H9 (cell line): ENCODE measurements at regions not wholly inside any gene's neighbourhood (a gene's known extent, or its start where the extent isn't known, plus 50 kb on each side); places are given as distances from the start of the nearest gene placed in this dataset.

Source experiments
- DNase-seq: peaks from one replicate; pipeline ENCODE4 v3.0.0-alpha.2; 2017
- H2AFZ ChIP-seq: one replicate; pipeline ENCODE4 v1.6.1; 2013; ENCODE audit warnings: mild to moderate bottlenecking, low read length, control low read depth, moderate library complexity
- H2AK5ac ChIP-seq: 2 replicates; pipeline ENCODE4 v1.6.1; 2013; ENCODE audit warnings: low read length, control low read depth, mixed read lengths; ENCODE audit not compliant: insufficient read length
- H2BK120ac ChIP-seq: one replicate; pipeline ENCODE4 v1.6.1; 2013; ENCODE audit warnings: low read depth, mild to moderate bottlenecking, low read length, control low read depth, inconsistent platforms; ENCODE audit not compliant: poor library complexity, severe bottlenecking
- H2BK12ac ChIP-seq: 2 replicates; pipeline ENCODE4 v1.6.1; 2013; ENCODE audit warnings: low read length, control low read depth, mixed read lengths, low read depth; ENCODE audit not compliant: insufficient read length
- H2BK15ac ChIP-seq: 2 replicates; pipeline ENCODE4 v1.6.1; 2013; ENCODE audit warnings: low read depth, low read length, control low read depth
- H2BK20ac ChIP-seq: one replicate; pipeline ENCODE4 v1.6.1; 2013; ENCODE audit warnings: low read depth, mild to moderate bottlenecking, low read length, control low read depth, inconsistent platforms; ENCODE audit not compliant: poor library complexity, severe bottlenecking
- H2BK5ac ChIP-seq: 2 replicates; pipeline ENCODE4 v1.6.1; 2013; ENCODE audit warnings: low read length, control low read depth, mixed read lengths; ENCODE audit not compliant: insufficient read length
- H3K14ac ChIP-seq: 2 replicates; pipeline ENCODE4 v1.6.1; 2013; ENCODE audit warnings: low read length, control low read depth; ENCODE audit not compliant: insufficient read depth
- H3K18ac ChIP-seq: 2 replicates; pipeline ENCODE4 v1.6.1; 2013; ENCODE audit warnings: low read depth, mild to moderate bottlenecking, mixed read lengths, low read length, control low read depth; ENCODE audit not compliant: insufficient read length
- H3K23ac ChIP-seq: 2 replicates; pipeline ENCODE4 v1.6.1; 2013; ENCODE audit warnings: low read length, control low read depth, mixed read lengths, low read depth; ENCODE audit not compliant: insufficient read length
- H3K23me2 ChIP-seq: 2 replicates; pipeline ENCODE4 v1.6.1; 2013; ENCODE audit warnings: low read depth, mild to moderate bottlenecking, mixed read lengths, low read length, control low read depth; ENCODE audit not compliant: insufficient read length, poor library complexity, severe bottlenecking
- H3K27ac ChIP-seq: 2 replicates; pipeline ENCODE4 v1.5.1; 2013; ENCODE audit warnings: low read length, control low read depth, mixed read lengths, low read depth; ENCODE audit not compliant: insufficient read length
- H3K27me3 ChIP-seq: 2 replicates; pipeline ENCODE4 v1.6.1; 2013; ENCODE audit warnings: low read length, control low read depth, inconsistent platforms; ENCODE audit not compliant: insufficient read depth
- H3K4ac ChIP-seq: 2 replicates; pipeline ENCODE4 v1.6.1; 2013; ENCODE audit warnings: low read depth, mild to moderate bottlenecking, control low read depth, inconsistent platforms, low read length, moderate library complexity
- H3K4me1 ChIP-seq: 2 replicates; pipeline ENCODE4 v1.6.1; 2013; ENCODE audit warnings: low read length, control low read depth, inconsistent platforms; ENCODE audit not compliant: insufficient read depth
- H3K4me2 ChIP-seq: 2 replicates; pipeline ENCODE4 v1.6.1; 2013; ENCODE audit warnings: low read length, control low read depth, mixed read lengths; ENCODE audit not compliant: insufficient read length, insufficient read depth
- H3K56ac ChIP-seq: 2 replicates; pipeline ENCODE4 v1.6.1; 2013; ENCODE audit warnings: low read depth, mild to moderate bottlenecking, mixed read lengths, low read length, control low read depth; ENCODE audit not compliant: insufficient read length
- H3K79me1 ChIP-seq: 2 replicates; pipeline ENCODE4 v1.6.1; 2013; ENCODE audit warnings: low read depth, mild to moderate bottlenecking, moderate library complexity, low read length, control low read depth, inconsistent platforms; ENCODE audit not compliant: insufficient read depth, poor library complexity, severe bottlenecking
- H3K79me2 ChIP-seq: 2 replicates; pipeline ENCODE4 v1.6.1; 2013; ENCODE audit warnings: low read length, control low read depth, inconsistent platforms; ENCODE audit not compliant: insufficient read depth
- H3K9ac ChIP-seq: 2 replicates; pipeline ENCODE4 v1.6.1; 2013; ENCODE audit warnings: low read length, control low read depth, mixed read lengths; ENCODE audit not compliant: insufficient read length; ENCODE audit errors: extremely low read depth
- H3K9me3 ChIP-seq: one replicate; pipeline ENCODE4 v1.6.1; 2013; ENCODE audit warnings: low read depth, low read length, inconsistent platforms; ENCODE audit not compliant: control insufficient read depth
- H3T11ph ChIP-seq: one replicate; pipeline ENCODE4 v1.6.1; 2013; ENCODE audit warnings: mild to moderate bottlenecking, low read length, control low read depth, inconsistent platforms
- H4K20me1 ChIP-seq: one replicate; pipeline ENCODE4 v1.6.1; 2013; ENCODE audit not compliant: control insufficient read depth, insufficient read length, insufficient read depth
- H4K5ac ChIP-seq: 2 replicates; pipeline ENCODE4 v1.6.1; 2013; ENCODE audit warnings: low read depth, mild to moderate bottlenecking, mixed read lengths, low read length, control low read depth; ENCODE audit not compliant: insufficient read length
- H4K8ac ChIP-seq: replicated peaks from 2 replicates; pipeline ENCODE4 v1.6.1; 2013; ENCODE audit warnings: low read length, control low read depth, mixed read lengths, low read depth; ENCODE audit not compliant: insufficient read length
- H4K91ac ChIP-seq: 2 replicates; pipeline ENCODE4 v1.6.1; 2013; ENCODE audit warnings: low read depth, mild to moderate bottlenecking, moderate library complexity, mixed read lengths, low read length, control low read depth; ENCODE audit not compliant: insufficient read length
- H3K27ac Mint-ChIP-seq, 3 experiments: 2 replicates in 2 of 3; 3 replicates in 1 of 3; pipeline ENCODE4 v1.8.0; 2020 to 2021; ENCODE audit warnings: mixed read lengths in 3 of 3, mild to moderate bottlenecking in 1 of 3, moderate library complexity in 1 of 3
- H3K27me3 Mint-ChIP-seq: 2 replicates; pipeline ENCODE4 v1.8.0; 2021; ENCODE audit warnings: low read depth, mild to moderate bottlenecking, moderate library complexity, mixed read lengths
- H3K36me3 Mint-ChIP-seq, 3 experiments: 2 replicates in 2 of 3; 3 replicates in 1 of 3; pipeline ENCODE4 v1.8.0; 2020 to 2021; ENCODE audit warnings: low read depth in 3 of 3, mixed read lengths in 3 of 3; ENCODE audit not compliant: insufficient read depth in 1 of 3
- H3K4me1 Mint-ChIP-seq, 2 experiments: 2 replicates each; pipeline ENCODE4 v1.8.0; 2020; ENCODE audit warnings: mixed read lengths in 2 of 2
- H3K4me3 Mint-ChIP-seq, 2 experiments: 2 replicates in 1 of 2; 3 replicates in 1 of 2; pipeline ENCODE4 v1.8.0; 2020 to 2021; ENCODE audit warnings: mild to moderate bottlenecking in 2 of 2, mixed read lengths in 2 of 2, moderate library complexity in 1 of 2
- H3K9me3 Mint-ChIP-seq, 2 experiments: 2 replicates in 1 of 2; 3 replicates in 1 of 2; pipeline ENCODE4 v1.8.0; 2020; ENCODE audit warnings: mild to moderate bottlenecking in 2 of 2, mixed read lengths in 2 of 2, moderate library complexity in 1 of 2
- WGBS: extraction: QIAGEN DNeasy Blood & Tissue Kit; methylation state at CpG from one replicate; pipeline ENCODE4 v1.1.7; 2013; ENCODE audit warnings: missing lambda C conversion rate, low lambda C conversion rate, mixed read lengths; ENCODE audit not compliant: insufficient read length; ENCODE audit errors: extremely low coverage; 5-methylcytosine and 5-hydroxymethylcytosine counted together
- TF ChIP-seq, protein P1 (sequence below): fragments of 200-600 bp; sonication (generic); conservative IDR thresholded peaks from 3 replicates; pipeline ENCODE4 v1.8.0; 2021; ENCODE audit warnings: antibody characterized with exemption, mild to moderate bottlenecking

DNA sequence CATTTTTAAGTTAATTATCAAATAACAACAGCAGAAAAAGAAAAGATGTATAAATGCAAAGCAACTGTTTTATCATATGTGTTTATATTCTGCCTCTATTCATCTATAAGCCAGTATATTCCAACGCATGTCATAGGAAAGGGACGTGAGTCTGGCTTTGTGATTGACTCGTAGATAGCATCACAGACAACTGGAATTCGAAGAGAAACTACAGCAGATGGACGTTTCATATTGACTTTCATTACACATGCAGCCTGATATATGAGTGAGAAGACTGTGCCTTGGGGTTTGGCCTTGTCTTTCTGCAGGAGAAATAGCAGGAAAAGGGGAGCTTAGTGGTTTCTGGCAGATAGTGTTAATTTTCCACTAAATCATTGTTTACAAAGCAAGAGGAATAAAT lies 1111.9 kb downstream of the MAT2B start:
- H3T11ph ChIP-seq, result no peak overlapping the region
- H3K79me2 ChIP-seq, result no peaks in the 10 kb centered on the region
- H3K18ac ChIP-seq, result no peak overlapping the region
- no peak overlapping the region for H4K8ac ChIP-seq
- WGBS, result no CpG with 5 or more reads among the region's 5 CpGs
- no peaks in the 10 kb centered on the region for H3K23me2 ChIP-seq
- no peak overlapping the region for H3K56ac ChIP-seq
- H3K27me3 ChIP-seq, result no peaks in the 10 kb centered on the region
- Mint-ChIP-seq H3K27ac (peak overlapping the region in 2 of 3 experiments; percentile 10 to 17; a peak in 1 of 7 replicates), H3K36me3 (no peaks in the 10 kb centered on the region; a peak in 1 of 7 replicates), H3K27me3 (no peaks in the 10 kb centered on the region), H3K9me3 (no peaks in the 10 kb centered on the region), H3K4me1 (peaks cover 6 to 8% of the 10 kb centered on the region in 2 experiments), H3K4me3 (no peak overlapping the region)
- no peak overlapping the region for H3K9ac ChIP-seq
- no peak overlapping the region for H2AK5ac ChIP-seq
- H3K4me1 ChIP-seq, result no peaks in the 10 kb centered on the region; the same call in 1 of the 2 replicates
- H3K79me1 ChIP-seq, result no peaks in the 10 kb centered on the region
- H2BK5ac ChIP-seq, result no peak overlapping the region
- H3K23ac ChIP-seq, result no peak overlapping the region
- H3K27ac ChIP-seq, result no peak overlapping the region
- DNase-seq, result no peak
- TF ChIP-seq, protein P1, sequence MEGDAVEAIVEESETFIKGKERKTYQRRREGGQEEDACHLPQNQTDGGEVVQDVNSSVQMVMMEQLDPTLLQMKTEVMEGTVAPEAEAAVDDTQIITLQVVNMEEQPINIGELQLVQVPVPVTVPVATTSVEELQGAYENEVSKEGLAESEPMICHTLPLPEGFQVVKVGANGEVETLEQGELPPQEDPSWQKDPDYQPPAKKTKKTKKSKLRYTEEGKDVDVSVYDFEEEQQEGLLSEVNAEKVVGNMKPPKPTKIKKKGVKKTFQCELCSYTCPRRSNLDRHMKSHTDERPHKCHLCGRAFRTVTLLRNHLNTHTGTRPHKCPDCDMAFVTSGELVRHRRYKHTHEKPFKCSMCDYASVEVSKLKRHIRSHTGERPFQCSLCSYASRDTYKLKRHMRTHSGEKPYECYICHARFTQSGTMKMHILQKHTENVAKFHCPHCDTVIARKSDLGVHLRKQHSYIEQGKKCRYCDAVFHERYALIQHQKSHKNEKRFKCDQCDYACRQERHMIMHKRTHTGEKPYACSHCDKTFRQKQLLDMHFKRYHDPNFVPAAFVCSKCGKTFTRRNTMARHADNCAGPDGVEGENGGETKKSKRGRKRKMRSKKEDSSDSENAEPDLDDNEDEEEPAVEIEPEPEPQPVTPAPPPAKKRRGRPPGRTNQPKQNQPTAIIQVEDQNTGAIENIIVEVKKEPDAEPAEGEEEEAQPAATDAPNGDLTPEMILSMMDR, result no peak
- H2AFZ ChIP-seq, result no peak overlapping the region
- H4K5ac ChIP-seq, result no peak overlapping the region
- H2BK20ac ChIP-seq, result no peak overlapping the region
- H2BK12ac ChIP-seq, result no peak overlapping the region
- H3K4ac ChIP-seq, result no peak overlapping the region
- no peak overlapping the region for H2BK15ac ChIP-seq
- no peak overlapping the region for H4K91ac ChIP-seq
- no peaks in the 10 kb centered on the region for H3K9me3 ChIP-seq
- no peaks in the 10 kb centered on the region for H4K20me1 ChIP-seq
- no peak overlapping the region for H3K14ac ChIP-seq
- no peak overlapping the region for H3K4me2 ChIP-seq
- H2BK120ac ChIP-seq, result no peak overlapping the region
